Umbilical cord (tissue), 1 donor: ENCODE measurements at regions not wholly inside any gene's neighbourhood (a gene's known extent, or its start where the extent isn't known, plus 50 kb on each side); places are given as distances from the start of the nearest gene placed in this dataset.
A peak's percentile ranks its signal among the peaks of the same experiment; 100 is the strongest.

Experiments used
- DNase-seq: peaks from one replicate; pipeline ENCODE4 v3.0.0-alpha.2; 2015; ENCODE audit warnings: low spot score

GRCh38 chr1:234536741-234537140 lies 57.8 kb upstream of the TARBP1 start:
- no peak for DNase-seq

DNA sequence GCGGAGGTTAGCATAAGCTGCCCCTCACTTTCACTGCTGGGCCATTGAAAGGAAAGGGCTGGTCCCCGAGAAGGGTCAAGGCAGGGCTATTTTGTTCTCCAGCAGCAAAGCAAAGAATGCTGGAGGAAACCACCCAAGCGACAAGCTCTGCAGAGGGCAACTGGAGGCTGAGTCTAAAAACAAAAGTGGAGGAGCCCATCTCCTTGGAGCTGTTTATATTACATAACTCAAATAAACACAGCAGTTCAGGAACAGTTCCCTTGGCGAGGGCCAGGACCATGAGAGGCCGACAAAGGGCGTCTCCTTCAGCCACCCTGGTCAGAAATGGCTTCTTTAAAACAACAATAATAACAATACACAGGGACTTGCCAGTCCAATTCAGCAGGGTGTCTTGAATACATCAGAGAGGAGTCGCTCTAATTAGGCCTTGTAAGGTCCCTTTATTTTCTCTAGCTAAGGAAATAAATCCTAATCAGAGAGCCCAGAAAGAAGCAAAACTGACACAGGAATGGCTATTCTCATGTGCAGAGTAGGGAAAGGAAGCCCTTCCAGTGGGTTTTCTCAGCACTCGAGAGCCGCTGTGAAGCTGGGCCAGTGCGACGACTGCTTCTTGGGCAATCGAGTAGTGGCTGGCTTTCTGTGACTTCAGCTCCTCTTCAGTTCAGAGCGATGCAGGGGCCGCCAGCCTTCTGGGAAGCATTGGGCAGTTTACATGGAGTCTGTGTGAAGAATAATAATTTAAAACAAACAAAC lies 57.0 kb upstream of the TARBP1 start:
- DNase-seq: peak; percentile 83

- no peak for DNase-seq
Measured at GRCh38 chr1:234535218-234535617, 56.2 kb upstream of the TARBP1 start.

GRCh38 chr1:234533975-234534876 lies 55.2 kb upstream of the TARBP1 start:
- DNase-seq: peak; percentile 98

DNA sequence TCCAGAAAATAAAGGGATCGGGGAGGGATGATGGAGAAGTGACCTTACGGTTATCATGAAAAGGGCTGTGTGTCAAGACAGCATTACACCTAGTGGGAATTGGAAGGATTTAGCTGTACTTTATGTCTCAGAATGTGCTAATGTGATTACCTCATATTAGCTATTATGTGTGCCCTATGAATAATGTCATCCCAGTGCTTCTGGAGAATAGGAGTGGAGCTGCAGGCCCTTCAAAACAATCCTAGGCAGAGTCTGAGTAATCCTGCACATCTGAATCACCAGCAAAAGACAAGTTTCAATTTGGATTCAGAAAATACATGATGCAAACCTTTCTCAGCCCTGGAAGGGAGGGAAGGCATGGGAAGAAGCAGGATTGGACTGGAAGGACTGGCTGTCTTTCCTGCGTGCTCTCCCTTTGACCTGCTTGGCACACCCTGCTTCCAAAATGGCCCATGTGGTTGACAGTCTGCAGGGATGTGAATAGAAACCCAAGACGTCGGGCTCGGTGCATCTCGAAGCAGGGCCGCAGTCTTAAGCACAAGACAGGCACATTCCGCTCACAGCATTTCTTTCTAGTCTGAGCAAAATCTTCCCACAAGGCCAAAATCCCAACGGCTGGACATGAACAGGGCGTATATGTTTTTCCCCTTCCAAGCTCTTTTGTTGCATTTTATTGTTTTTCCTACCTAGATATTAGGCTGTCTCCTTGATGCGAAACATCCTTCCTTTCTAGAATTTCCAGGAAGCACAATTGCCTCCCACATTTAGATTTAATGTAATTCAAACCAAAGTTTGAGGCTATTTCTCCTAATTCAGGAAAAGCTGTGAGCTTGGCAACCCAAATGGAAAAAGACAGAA lies 54.3 kb upstream of the TARBP1 start:
- DNase-seq: peak; percentile 93

DNA sequence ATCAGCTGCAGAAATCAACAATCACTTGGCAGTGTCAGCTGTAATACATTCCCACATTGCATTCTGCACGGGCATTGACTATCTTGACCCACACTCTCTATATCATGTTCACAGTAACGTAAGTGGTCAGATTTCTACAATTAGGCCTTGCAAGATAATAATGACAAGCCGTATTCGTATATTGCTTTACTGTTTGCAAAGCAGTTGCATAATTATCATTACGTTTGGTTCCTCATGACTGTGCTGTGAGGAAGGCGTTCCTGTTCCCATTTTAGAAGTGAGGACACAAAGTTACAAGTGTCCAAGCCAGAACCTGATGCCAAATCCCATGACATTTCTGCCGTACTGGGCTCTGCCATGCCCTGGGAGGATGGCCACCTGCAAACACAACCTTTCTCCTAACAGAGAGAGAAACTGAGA lies 53.5 kb upstream of the TARBP1 start:
- no peak for DNase-seq

DNA sequence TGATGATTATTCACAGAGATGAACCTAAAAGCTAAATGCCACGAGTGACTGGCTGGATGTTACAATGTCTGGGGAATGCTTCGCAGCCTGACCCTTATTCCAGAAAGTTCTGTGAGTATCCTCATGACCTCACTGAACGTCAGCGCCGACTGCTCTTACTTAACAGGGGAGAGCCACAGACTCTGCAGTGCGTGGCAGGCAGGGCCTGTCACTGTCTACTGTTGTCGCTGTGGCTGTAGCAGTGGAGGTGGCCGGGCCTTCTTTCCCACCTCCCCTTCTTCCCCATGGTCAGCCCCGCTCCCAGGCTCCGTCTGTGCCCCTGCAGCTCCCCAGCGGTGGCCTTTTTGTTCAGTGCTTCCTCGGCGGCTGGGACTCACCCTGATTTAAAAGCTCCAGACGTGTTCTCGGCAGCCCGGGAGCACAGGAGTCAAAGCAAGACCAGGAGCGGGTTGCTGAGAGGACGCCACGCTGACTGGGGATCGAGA lies 52.2 kb upstream of the TARBP1 start:
- peak; percentile 79 for DNase-seq

- peak; percentile 43 for DNase-seq
Measured at GRCh38 chr1:234530672-234531071, 51.7 kb upstream of the TARBP1 start.

DNA sequence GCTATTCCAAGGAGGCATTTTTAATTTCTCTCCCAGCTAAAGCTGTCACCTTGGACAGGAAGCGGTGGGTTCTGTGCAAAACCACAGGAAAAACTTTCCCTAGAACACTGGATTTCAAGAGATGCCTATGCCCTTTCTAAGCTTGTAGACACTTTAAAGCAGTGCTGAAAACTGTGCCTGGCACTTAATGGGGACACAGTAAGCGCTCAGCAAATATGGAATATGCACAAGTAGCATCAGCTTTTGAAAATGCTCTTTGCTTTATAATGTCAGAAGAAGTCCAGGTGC lies 50.9 kb upstream of the TARBP1 start:
- DNase-seq: no peak

- no peak for DNase-seq
Measured at GRCh38 chr1:234529095-234529949, 50.3 kb upstream of the TARBP1 start.
